ENCODE measurements at regions not wholly inside any gene's neighbourhood (a gene's known extent, or its start where the extent isn't known, plus 50 kb on each side); places are given as distances from the start of the nearest gene placed in this dataset.

- H3K79me2 ChIP-seq (ENCODE audit: insufficient read depth, low read depth, low read length): no peaks in the 10 kb centered on the region
- peak overlapping the region; percentile 41 for H3K4me2 ChIP-seq (ENCODE audit: low read length)
- no peak for DNase-seq (ENCODE audit: low spot score)
- H3K9me3 ChIP-seq (ENCODE audit: low read length): peaks cover 14% of the 10 kb centered on the region; the same call in 1 of the 2 replicates
- TF ChIP-seq EZH2phosphoT487 (IDR thresholded peaks at IDR 0.05; ENCODE audit: borderline replicate concordance, low read depth, low read length) (no peak), CTCF (conservative IDR thresholded peaks at IDR 0.05; ENCODE audit: low read length) (no peak)
- peak overlapping the region; percentile 14; the same call in 1 of the 2 replicates for H2AFZ ChIP-seq (ENCODE audit: low read length)
- intact Hi-C loops (cut with micrococcal nuclease; ENCODE audit: unreplicated experiment): no loop called here
- CTCF ChIA-PET (ENCODE audit: unreplicated experiment): no interaction called here
- H3K36me3 ChIP-seq (ENCODE audit: insufficient read depth, low read length): no peaks in the 10 kb centered on the region; the same call in 1 of the 2 replicates
- H3K27ac ChIP-seq (ENCODE audit: low read depth, low read length, poor library complexity, severe bottlenecking): no peak overlapping the region
- no TSS peak for BruUV-seq (replicated peaks)
- H3K4me3 ChIP-seq (ENCODE audit: low read depth, low read length, poor library complexity, severe bottlenecking): no peak overlapping the region
- POLR2A ChIA-PET: interaction anchor here (0.5 to 0.7 kb wide), 2 partner anchors 22 to 773 kb away, joined by 4 to 8 read pairs; no protein-coding TSS in a partner anchor
- peaks cover 64% of the 10 kb centered on the region for H3K4me1 ChIP-seq (ENCODE audit: insufficient read depth, low read length, poor library complexity, severe bottlenecking)
- no peaks in the 10 kb centered on the region for H4K20me1 ChIP-seq (ENCODE audit: insufficient read depth, low read length)
- no peaks in the 10 kb centered on the region for H3K9me2 ChIP-seq (ENCODE audit: insufficient read depth, low read length)
Observed at GRCh38 chr2:111710085-111710484, 173.9 kb downstream of the ANAPC1 start.

- Histone ChIP-seq H3K4me1 (ENCODE audit: insufficient read depth, low read length, poor library complexity, severe bottlenecking) (peaks cover 58% of the 10 kb centered on the region), H3K36me3 (ENCODE audit: insufficient read depth, low read length) (no peaks in the 10 kb centered on the region; the same call in 1 of the 2 replicates), H3K27ac (ENCODE audit: low read depth, low read length, poor library complexity, severe bottlenecking) (no peak overlapping the region), H3K79me2 (ENCODE audit: insufficient read depth, low read depth, low read length) (no peaks in the 10 kb centered on the region), H2AFZ (ENCODE audit: low read length) (peak overlapping the region; percentile 14; the same call in 1 of the 2 replicates), H3K9me3 (ENCODE audit: low read length) (peaks cover 14% of the 10 kb centered on the region; the same call in 1 of the 2 replicates), H3K4me3 (ENCODE audit: low read depth, low read length, poor library complexity, severe bottlenecking) (no peak overlapping the region), H3K4me2 (ENCODE audit: low read length) (peak overlapping the region; percentile 41), H3K9me2 (ENCODE audit: insufficient read depth, low read length) (no peaks in the 10 kb centered on the region), H4K20me1 (ENCODE audit: insufficient read depth, low read length) (no peaks in the 10 kb centered on the region)
- TF ChIP-seq EZH2phosphoT487 (IDR thresholded peaks at IDR 0.05; ENCODE audit: borderline replicate concordance, low read depth, low read length): no peak
- intact Hi-C loops (cut with micrococcal nuclease; ENCODE audit: unreplicated experiment): no loop called here
- ChIA-PET CTCF (ENCODE audit: unreplicated experiment) (no interaction called here), POLR2A (interaction anchor here (0.5 to 0.7 kb wide), 3 partner anchors 22 to 774 kb away, joined by 3 to 8 read pairs (median 4); no protein-coding TSS in a partner anchor)
- no TSS peak for BruUV-seq (replicated peaks)
- DNase-seq (ENCODE audit: low spot score): no peak
Observed at GRCh38 chr2:111710613-111711012, 173.4 kb downstream of the ANAPC1 start.

GRCh38 chr2:111711270-111711669 is 172.7 kb downstream of the ANAPC1 start:
- CTCF ChIA-PET (ENCODE audit: unreplicated experiment): no interaction called here
- no peak for TF ChIP-seq CTCF (conservative IDR thresholded peaks at IDR 0.05; ENCODE audit: low read length)
- no peak for TF ChIP-seq EZH2phosphoT487 (IDR thresholded peaks at IDR 0.05; ENCODE audit: borderline replicate concordance, low read depth, low read length)
- Histone ChIP-seq H2AFZ (ENCODE audit: low read length) (no peak overlapping the region), H3K4me1 (ENCODE audit: insufficient read depth, low read length, poor library complexity, severe bottlenecking) (peaks cover 52% of the 10 kb centered on the region), H3K4me3 (ENCODE audit: low read depth, low read length, poor library complexity, severe bottlenecking) (no peak overlapping the region), H3K9me2 (ENCODE audit: insufficient read depth, low read length) (no peaks in the 10 kb centered on the region), H4K20me1 (ENCODE audit: insufficient read depth, low read length) (no peaks in the 10 kb centered on the region), H3K4me2 (ENCODE audit: low read length) (no peak overlapping the region), H3K9me3 (ENCODE audit: low read length) (peaks cover 14% of the 10 kb centered on the region; the same call in 1 of the 2 replicates), H3K36me3 (ENCODE audit: insufficient read depth, low read length) (no peaks in the 10 kb centered on the region; the same call in 1 of the 2 replicates), H3K79me2 (ENCODE audit: insufficient read depth, low read depth, low read length) (no peaks in the 10 kb centered on the region), H3K27ac (ENCODE audit: low read depth, low read length, poor library complexity, severe bottlenecking) (no peak overlapping the region)
- POLR2A ChIA-PET: interaction anchor here (0.6 kb wide), 1 partner anchor 34 kb away, joined by 3 read pairs; no protein-coding TSS in a partner anchor
- intact Hi-C loops (cut with micrococcal nuclease; ENCODE audit: unreplicated experiment): no loop called here
- no TSS peak for BruUV-seq (replicated peaks)
- no peak for DNase-seq (ENCODE audit: low spot score)
